DND-41 (cell line): ENCODE measurements at regions not wholly inside any gene's neighbourhood (a gene's known extent, or its start where the extent isn't known, plus 50 kb on each side); places are given as distances from the start of the nearest gene placed in this dataset.

Source experiments
- ATAC-seq: fragments of 200-7000 bp; cut with Tn5 transposase; 3 replicates; pipeline ENCODE4 v1.9.1; 2021; ENCODE audit warnings: low read depth; ENCODE audit not compliant: insufficient read depth
- DNase-seq: peaks from one replicate; pipeline ENCODE4 v3.0.0-alpha.2; 2020
- H2AFZ ChIP-seq: 2 replicates; pipeline ENCODE4 v1.6.0; 2012; ENCODE audit warnings: low read depth, low read length
- H3K27ac ChIP-seq: 2 replicates; pipeline ENCODE4 v1.5.1; 2012; ENCODE audit warnings: low read length, inconsistent platforms
- H3K27me3 ChIP-seq: fragments of 200-600 bp; sonication (generic); 2 replicates; pipeline ENCODE4 v1.6.0; 2012; ENCODE audit warnings: low read length, mild to moderate bottlenecking, inconsistent platforms; ENCODE audit not compliant: insufficient read depth, poor library complexity
- H3K36me3 ChIP-seq: 2 replicates; pipeline ENCODE4 v1.5.1; 2012; ENCODE audit warnings: low read length, inconsistent platforms; ENCODE audit not compliant: insufficient read depth
- H3K4me1 ChIP-seq: 2 replicates; pipeline ENCODE4 v1.5.1; 2012; ENCODE audit warnings: mild to moderate bottlenecking, low read length; ENCODE audit not compliant: insufficient read depth
- H3K4me2 ChIP-seq: 2 replicates; pipeline ENCODE4 v1.6.0; 2012; ENCODE audit warnings: mild to moderate bottlenecking, moderate library complexity, low read length, inconsistent platforms; ENCODE audit not compliant: insufficient read depth
- H3K4me3 ChIP-seq, 2 experiments: fragments of 200-600 bp in 1 of 2; shearing (Covaris generic) in 1 of 2; 2 replicates each; pipeline ENCODE4 v1.5.1; 2012 to 2016; ENCODE audit warnings: inconsistent platforms in 2 of 2, low read length in 2 of 2, mild to moderate bottlenecking in 2 of 2, low read depth in 1 of 2, moderate library complexity in 1 of 2
- H3K79me2 ChIP-seq: 2 replicates; pipeline ENCODE4 v1.6.0; 2012; ENCODE audit warnings: low read length, inconsistent platforms; ENCODE audit not compliant: insufficient read depth
- H3K9ac ChIP-seq: 2 replicates; pipeline ENCODE4 v1.6.0; 2012; ENCODE audit warnings: low read depth, mild to moderate bottlenecking, inconsistent platforms, low read length, moderate library complexity
- H3K9me3 ChIP-seq: 2 replicates; pipeline ENCODE4 v1.5.1; 2012; ENCODE audit warnings: low read length, moderate library complexity, mild to moderate bottlenecking, inconsistent platforms; ENCODE audit not compliant: insufficient read depth, severe bottlenecking
- H4K20me1 ChIP-seq: 2 replicates; pipeline ENCODE4 v1.6.0; 2012; ENCODE audit warnings: low read length; ENCODE audit not compliant: insufficient read depth
- CTCF ChIP-seq: IDR thresholded peaks from 2 replicates; pipeline ENCODE4 v1.5.1; 2012; ENCODE audit warnings: borderline replicate concordance, low read length, moderate library complexity, mild to moderate bottlenecking; ENCODE audit not compliant: poor library complexity, severe bottlenecking; ENCODE audit errors: extremely low read depth
- EZH2 ChIP-seq: IDR thresholded peaks from 3 replicates; pipeline ENCODE4 v1.6.1; 2012; ENCODE audit warnings: borderline replicate concordance, low read depth, mild to moderate bottlenecking, moderate library complexity, low read length, inconsistent platforms; ENCODE audit not compliant: severe bottlenecking

- H3K27me3 ChIP-seq = no peaks in the 10 kb centered on the region
- TF ChIP-seq CTCF (no peak), EZH2 (no peak)
- DNase-seq = no peak
These were observed 93.9 kb upstream of the RAB12 start for GRCh38 chr18:8515142-8515865.

GRCh38 chr18:8516371-8517250 lies 92.6 kb upstream of the RAB12 start:
- Histone ChIP-seq H4K20me1 (no peaks in the 10 kb centered on the region), H3K27me3 (no peaks in the 10 kb centered on the region), H3K9ac (no peak overlapping the region), H3K79me2 (no peaks in the 10 kb centered on the region), H3K9me3 (no peaks in the 10 kb centered on the region), H3K27ac (no peak overlapping the region), H3K4me1 (no peaks in the 10 kb centered on the region), H2AFZ (no peak overlapping the region), H3K4me2 (no peak overlapping the region), H3K36me3 (no peaks in the 10 kb centered on the region), H3K4me3 (no peak overlapping the region)
- no peak for DNase-seq
- no peak for ATAC-seq
- TF ChIP-seq CTCF (no peak), EZH2 (no peak)

More at GRCh38 chr18:8515142-8515865, 93.9 kb upstream of the RAB12 start:
- Histone ChIP-seq H2AFZ (no peak overlapping the region), H3K36me3 (no peaks in the 10 kb centered on the region), H3K27ac (no peak overlapping the region), H3K9me3 (no peaks in the 10 kb centered on the region), H3K4me3 (no peak overlapping the region), H3K4me1 (no peaks in the 10 kb centered on the region), H3K4me2 (no peak overlapping the region), H4K20me1 (no peaks in the 10 kb centered on the region), H3K79me2 (no peaks in the 10 kb centered on the region), H3K9ac (no peak overlapping the region)
- ATAC-seq = no peak

GRCh38 chr18:8517276-8517675 lies 92.0 kb upstream of the RAB12 start:
- Histone ChIP-seq H3K36me3 (no peaks in the 10 kb centered on the region), H3K27ac (no peak overlapping the region), H3K4me2 (no peak overlapping the region), H3K27me3 (no peaks in the 10 kb centered on the region), H3K4me3 (no peak overlapping the region), H3K9me3 (no peaks in the 10 kb centered on the region), H3K4me1 (no peaks in the 10 kb centered on the region), H3K9ac (no peak overlapping the region), H2AFZ (no peak overlapping the region), H3K79me2 (no peaks in the 10 kb centered on the region), H4K20me1 (no peaks in the 10 kb centered on the region)
- ATAC-seq = no peak
- no peak for TF ChIP-seq EZH2
- TF ChIP-seq CTCF = no peak
- DNase-seq = no peak
